Large intestine (tissue), 3 donors: ENCODE measurements at regions not wholly inside any gene's neighbourhood (a gene's known extent, or its start where the extent isn't known, plus 50 kb on each side); places are given as distances from the start of the nearest gene placed in this dataset.

Experiments used
- DNase-seq, 2 donors: peaks; one replicate each; pipeline versions ENCODE4 v3.0.0 to v3.0.0-alpha.2; 2013
- H3K27ac ChIP-seq: one replicate; pipeline ENCODE4 v1.5.1; 2013; ENCODE audit warnings: low read length
- H3K27me3 ChIP-seq: 2 replicates; pipeline ENCODE4 v1.6.1; 2013; ENCODE audit warnings: low read length; ENCODE audit not compliant: control insufficient read depth, insufficient read depth
- H3K36me3 ChIP-seq: 2 replicates; pipeline ENCODE4 v1.6.1; 2013; ENCODE audit warnings: low read length; ENCODE audit not compliant: control insufficient read depth, insufficient read depth
- H3K4me1 ChIP-seq: one replicate; pipeline ENCODE4 v1.6.1; 2013; ENCODE audit warnings: low read length; ENCODE audit not compliant: control insufficient read depth, insufficient read depth
- H3K4me3 ChIP-seq: one replicate; pipeline ENCODE4 v1.5.1; 2013; ENCODE audit warnings: low read length
- H3K9me3 ChIP-seq: one replicate; pipeline ENCODE4 v1.6.1; 2013; ENCODE audit warnings: mild to moderate bottlenecking, low read depth, low read length, moderate library complexity; ENCODE audit not compliant: control insufficient read depth
- WGBS: methylation state at CpG from one replicate; pipeline ENCODE4 v1.1.5; 2013; ENCODE audit warnings: low lambda C conversion rate; ENCODE audit not compliant: insufficient coverage; 5-methylcytosine and 5-hydroxymethylcytosine counted together

DNA sequence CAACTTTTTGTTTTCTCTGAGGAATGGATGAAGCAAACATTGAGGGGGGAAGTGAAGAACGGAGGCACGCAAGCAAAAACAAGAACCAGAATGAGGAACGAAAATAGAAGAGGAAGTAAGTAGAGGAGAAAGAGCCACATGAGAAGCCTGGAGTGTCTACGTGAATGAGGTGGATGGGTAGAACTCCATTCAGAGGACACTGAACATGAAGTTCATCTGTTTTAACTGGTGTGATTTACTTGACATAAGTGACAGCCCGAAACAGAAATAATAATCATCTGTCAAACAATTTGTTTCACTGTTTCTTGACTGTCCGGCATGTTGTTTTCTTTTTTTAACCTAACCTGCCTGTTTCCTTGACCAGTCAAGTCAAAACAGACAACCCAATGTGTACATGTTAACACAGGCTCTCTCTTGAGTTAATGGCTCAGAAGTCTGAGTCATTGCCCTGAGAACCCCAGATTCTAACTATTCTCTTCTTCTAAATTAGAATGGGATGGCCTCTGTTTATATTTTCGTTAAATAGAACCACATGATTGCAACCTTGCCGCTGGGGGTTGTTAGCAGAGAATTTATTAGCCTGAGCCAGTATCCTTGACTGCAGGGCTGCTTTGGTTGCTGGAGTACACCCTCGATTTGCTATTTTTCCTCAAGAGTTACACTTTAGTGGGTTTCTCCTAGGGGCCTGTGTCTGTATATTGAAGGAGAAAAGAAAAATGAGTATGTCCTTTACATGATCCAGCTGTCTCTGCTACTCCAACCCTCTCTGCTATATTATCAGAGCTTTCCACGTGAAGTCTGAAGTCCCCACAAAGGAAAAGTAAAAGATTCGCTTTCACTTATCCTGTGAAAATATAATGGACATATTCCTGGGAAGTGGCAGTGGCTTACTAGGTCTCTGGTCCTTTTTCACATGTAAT lies 151.7 kb downstream of the ZC3H11B start:
- H3K27me3 ChIP-seq, result no peaks in the 10 kb centered on the region
- H3K27ac ChIP-seq, result no peak overlapping the region
- WGBS, result 85% methylated on average over 5 of the region's 11 CpGs
- H3K4me3 ChIP-seq, result no peak overlapping the region
- no peaks in the 10 kb centered on the region for H3K9me3 ChIP-seq
- no peaks in the 10 kb centered on the region for H3K36me3 ChIP-seq
- no peak for DNase-seq
- no peaks in the 10 kb centered on the region for H3K4me1 ChIP-seq

DNA sequence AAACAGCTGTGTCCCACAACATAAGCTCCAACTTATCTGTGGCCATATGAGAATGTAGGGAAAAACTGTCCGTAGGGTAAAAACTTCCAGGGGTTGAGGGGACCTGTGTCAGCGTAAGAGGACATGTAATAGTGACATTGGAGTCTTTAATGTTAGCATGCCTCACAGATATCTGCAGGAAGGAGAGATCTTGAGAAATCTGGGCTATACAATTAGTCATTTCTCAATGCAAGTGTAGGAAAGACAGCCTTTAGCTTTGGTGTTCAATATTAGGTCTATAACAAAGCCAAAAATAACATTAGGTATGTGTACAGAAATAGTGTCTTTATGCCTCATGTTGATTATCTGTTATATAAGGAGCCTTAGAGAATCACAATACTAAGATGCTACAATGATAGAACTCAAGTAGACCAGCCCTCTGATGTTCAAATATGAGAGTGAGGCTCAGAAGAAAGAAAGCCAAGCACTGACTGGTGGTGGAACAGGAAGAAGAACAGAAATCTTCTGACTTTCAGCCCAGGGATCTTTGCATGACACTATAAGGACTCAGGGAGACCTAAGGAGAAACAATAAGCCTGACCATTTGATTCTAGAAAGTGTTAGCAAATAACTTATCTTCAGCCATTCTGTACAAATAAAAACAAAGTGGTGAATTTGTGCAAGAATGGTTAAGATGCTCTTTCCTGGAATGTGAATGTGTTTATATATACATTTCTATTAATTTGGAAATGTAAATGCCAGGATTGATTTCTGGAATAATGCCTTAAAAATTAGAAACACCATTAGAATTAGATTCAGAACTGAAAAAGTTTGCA lies 152.6 kb downstream of the ZC3H11B start:
- H3K27ac ChIP-seq, result no peak overlapping the region

DNA sequence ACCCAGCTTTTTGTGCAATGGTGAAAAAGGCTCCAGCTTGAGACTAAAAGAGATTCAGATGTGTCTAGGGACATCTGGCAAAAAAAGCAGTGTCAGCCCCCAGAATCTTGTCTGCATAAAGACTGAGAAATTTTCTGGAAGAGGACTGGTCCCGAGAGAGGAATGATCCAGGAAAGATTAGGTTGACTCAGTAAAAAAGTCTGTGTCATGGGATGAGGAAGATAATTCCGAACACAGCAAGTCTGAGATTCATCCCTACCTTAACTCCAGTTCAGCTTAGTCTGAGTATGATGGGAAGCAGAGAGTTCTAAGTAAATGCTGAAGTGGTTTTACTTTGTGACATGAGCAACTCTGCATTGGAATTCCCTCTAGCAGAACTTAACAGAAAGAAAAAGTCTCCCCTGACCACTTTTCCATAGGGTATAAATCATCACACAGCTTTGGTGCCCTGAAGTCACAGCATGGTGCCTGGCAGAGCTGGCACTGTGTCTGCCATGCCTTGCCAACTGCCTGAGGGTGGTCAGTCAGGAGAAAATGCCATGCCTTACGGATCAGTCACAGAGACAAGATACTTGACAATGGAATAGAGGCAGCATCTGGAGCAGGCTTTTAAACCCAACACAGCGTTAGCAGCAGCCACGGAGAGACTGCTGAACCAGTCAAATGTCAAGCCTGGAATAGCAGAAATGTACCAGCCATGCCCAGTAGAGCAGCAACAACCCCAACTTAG lies 153.4 kb downstream of the ZC3H11B start:
- no peak overlapping the region for H3K27ac ChIP-seq
- H3K4me3 ChIP-seq, result no peak overlapping the region
- no peaks in the 10 kb centered on the region for H3K36me3 ChIP-seq
- no peaks in the 10 kb centered on the region for H3K27me3 ChIP-seq
- H3K9me3 ChIP-seq, result no peaks in the 10 kb centered on the region
- 89% methylated on average over 1 of the region's 5 CpGs for WGBS
- no peak for DNase-seq
- no peaks in the 10 kb centered on the region for H3K4me1 ChIP-seq

More for the DNA sequence above, 152.6 kb downstream of the ZC3H11B start:
- Histone ChIP-seq H3K27me3 (no peaks in the 10 kb centered on the region), H3K4me1 (no peaks in the 10 kb centered on the region), H3K9me3 (no peaks in the 10 kb centered on the region), H3K36me3 (no peaks in the 10 kb centered on the region), H3K4me3 (no peak overlapping the region)
- no peak for DNase-seq
- no CpG with 5 or more reads among the region's 2 CpGs for WGBS

DNA sequence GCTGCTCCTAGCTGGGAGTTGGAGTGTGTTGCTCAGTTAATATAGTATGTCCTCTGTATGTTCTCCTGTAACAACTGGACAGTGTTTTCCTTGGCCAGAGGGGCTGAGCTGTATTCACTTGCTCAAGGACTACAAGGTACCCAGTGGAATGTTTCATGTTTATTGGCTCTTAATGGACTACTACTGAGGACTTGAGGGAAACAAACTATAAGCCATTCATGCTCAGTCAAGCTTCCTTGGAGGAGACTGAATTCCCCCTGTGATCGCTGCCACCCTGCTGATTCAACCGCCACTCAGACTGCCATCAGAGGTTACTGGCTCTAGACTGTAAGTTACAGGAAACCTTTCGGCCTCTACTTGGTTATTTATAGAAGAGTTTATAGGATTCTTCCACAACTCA lies 166.6 kb downstream of the ZC3H11B start:
- H3K27ac ChIP-seq, result no peak overlapping the region
- H3K36me3 ChIP-seq, result no peaks in the 10 kb centered on the region
- no CpG with 5 or more reads among the region's 3 CpGs for WGBS
- no peak overlapping the region for H3K4me3 ChIP-seq
- no peaks in the 10 kb centered on the region for H3K4me1 ChIP-seq
- no peak for DNase-seq
- H3K27me3 ChIP-seq, result no peaks in the 10 kb centered on the region
- no peaks in the 10 kb centered on the region for H3K9me3 ChIP-seq

DNA sequence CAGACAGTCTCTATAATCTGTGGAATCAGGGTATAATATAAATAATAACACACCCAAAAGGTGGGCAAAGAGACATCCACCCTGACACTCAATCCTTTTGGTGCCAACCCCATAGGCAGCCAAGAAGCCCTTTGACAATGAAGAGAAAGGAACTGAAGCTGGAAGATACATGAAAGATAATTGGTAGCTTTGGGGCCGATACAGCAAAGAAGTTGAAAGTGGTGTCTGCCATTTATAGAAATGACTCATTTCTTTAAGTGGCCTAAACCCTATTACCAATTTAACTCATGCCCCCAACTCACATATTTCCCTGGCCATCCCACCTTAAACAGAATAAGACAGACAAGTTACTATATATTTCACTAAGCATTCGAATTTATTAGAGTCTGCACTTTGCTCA lies 167.0 kb downstream of the ZC3H11B start:
- Histone ChIP-seq H3K36me3 (no peaks in the 10 kb centered on the region), H3K4me1 (no peaks in the 10 kb centered on the region), H3K4me3 (no peak overlapping the region), H3K9me3 (no peaks in the 10 kb centered on the region), H3K27me3 (no peaks in the 10 kb centered on the region), H3K27ac (no peak overlapping the region)
- WGBS, result no CpG with 5 or more reads among the region's 2 CpGs
- DNase-seq, result no peak

DNA sequence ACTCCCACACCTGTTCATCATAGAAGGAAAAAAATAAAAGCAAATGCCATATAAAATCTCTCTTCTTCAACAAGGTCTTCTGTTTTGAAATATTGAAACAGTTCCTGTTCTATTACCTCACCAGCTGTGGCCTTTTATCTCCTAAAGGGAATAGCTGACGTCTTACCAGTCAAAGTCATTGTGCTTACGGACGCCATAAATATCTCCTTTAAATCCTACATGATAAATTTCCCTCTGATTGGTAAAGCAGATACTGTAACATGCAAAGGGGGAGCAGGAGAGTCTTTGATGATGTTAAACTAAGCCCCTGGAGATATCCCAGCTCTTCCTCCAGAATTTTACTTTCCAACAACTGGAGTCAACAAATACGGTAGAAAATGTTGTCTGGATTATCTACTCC lies 168.4 kb downstream of the ZC3H11B start:
- Histone ChIP-seq H3K36me3 (no peaks in the 10 kb centered on the region), H3K27me3 (no peaks in the 10 kb centered on the region), H3K9me3 (no peaks in the 10 kb centered on the region), H3K27ac (no peak overlapping the region), H3K4me3 (no peak overlapping the region), H3K4me1 (no peaks in the 10 kb centered on the region)
- DNase-seq, result no peak
- WGBS, result 80% methylated on average over 2 of the region's 4 CpGs

DNA sequence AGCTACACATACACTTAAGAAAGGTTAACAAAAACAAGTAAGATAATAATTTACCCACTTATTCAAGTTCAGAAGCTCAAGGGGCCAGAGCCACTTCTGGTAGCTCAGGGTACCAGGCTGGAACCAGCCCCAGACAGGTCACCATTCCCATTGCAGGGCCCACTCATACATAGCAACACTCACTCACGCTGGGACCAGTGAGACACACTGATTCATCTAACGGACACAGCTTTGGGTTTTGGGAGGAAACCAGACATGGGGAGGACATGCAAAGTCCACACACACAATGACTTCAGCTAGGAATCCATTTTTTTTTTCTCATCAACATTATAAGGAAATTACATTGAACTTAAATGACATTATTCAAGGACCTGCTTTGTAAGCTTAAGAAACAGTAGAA lies 169.1 kb downstream of the ZC3H11B start:
- H3K27me3 ChIP-seq, result no peaks in the 10 kb centered on the region
- no peaks in the 10 kb centered on the region for H3K4me1 ChIP-seq
- H3K36me3 ChIP-seq, result no peaks in the 10 kb centered on the region
- WGBS, result no CpG with 5 or more reads among the region's 2 CpGs
- no peaks in the 10 kb centered on the region for H3K9me3 ChIP-seq
- no peak overlapping the region for H3K4me3 ChIP-seq
- H3K27ac ChIP-seq, result no peak overlapping the region
- no peak for DNase-seq

DNA sequence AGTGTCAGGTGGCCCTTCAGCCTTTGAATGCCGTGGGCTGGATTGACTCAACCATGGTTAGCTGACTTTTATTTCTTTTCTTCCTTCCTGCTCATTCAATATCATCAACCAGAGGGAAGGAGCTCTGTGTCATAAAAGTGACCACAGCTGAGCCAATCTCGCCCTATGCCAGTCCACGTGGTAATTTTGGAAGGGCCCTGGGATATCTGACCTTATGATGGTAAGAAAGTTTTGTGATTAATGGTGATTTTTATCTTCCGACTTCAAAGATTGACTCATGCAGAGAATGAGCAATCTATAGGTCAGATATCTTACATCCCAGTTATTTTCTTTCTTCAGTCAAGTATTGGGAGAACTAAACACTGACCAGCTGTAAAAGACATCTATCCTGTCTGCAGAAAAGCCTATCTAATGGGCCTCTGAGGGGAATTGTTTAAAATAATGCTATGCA lies 170.3 kb downstream of the ZC3H11B start:
- Histone ChIP-seq H3K9me3 (no peaks in the 10 kb centered on the region), H3K36me3 (no peaks in the 10 kb centered on the region), H3K4me1 (no peaks in the 10 kb centered on the region), H3K27ac (no peak overlapping the region), H3K4me3 (no peak overlapping the region), H3K27me3 (no peaks in the 10 kb centered on the region)
- no CpG with 5 or more reads among the region's 4 CpGs for WGBS
- DNase-seq, result no peak

DNA sequence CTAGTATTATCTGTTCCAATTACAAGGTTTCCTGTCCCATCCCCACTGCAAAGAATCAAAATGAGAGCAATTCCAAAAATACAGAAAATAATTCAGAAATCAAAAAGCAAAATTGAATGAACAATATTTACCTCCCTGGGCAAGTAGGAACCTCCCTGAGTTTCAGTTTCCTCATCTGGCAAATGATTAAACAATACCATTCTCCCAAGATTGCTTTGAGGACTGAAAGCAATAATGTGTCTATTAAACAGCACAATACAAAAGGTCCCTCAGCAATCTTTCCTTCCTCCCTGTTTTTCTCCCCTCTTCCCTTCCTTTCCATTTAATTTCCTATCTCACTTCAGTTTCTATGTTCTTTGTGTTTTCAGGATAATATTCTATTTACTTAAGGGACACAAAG lies 171.0 kb downstream of the ZC3H11B start:
- Histone ChIP-seq H3K27me3 (no peaks in the 10 kb centered on the region), H3K4me1 (no peaks in the 10 kb centered on the region), H3K27ac (no peak overlapping the region), H3K9me3 (no peaks in the 10 kb centered on the region), H3K36me3 (no peaks in the 10 kb centered on the region), H3K4me3 (no peak overlapping the region)
- no peak for DNase-seq

DNA sequence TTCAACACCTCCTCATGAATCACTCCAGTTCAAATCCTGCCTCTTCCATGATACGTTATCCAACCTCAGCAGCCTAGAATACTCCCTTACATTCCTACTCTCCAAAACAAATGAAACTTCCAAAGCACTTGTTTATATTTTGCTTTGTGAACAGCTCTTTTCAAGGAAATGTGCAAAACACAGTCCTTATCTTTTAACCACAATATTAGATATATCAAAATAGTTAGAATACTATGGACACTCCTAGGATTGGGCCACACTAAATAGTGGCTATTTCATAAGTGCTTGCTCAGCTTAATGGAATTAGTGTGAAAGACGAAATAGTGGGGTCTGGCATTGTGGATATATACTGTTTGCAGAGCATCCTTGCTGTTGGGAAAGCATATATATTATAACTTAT lies 173.5 kb downstream of the ZC3H11B start:
- DNase-seq, result no peak
- H3K4me1 ChIP-seq, result no peaks in the 10 kb centered on the region
- WGBS, result 80% methylated on average over 1 of the region's 2 CpGs
- no peak overlapping the region for H3K4me3 ChIP-seq
- H3K36me3 ChIP-seq, result no peaks in the 10 kb centered on the region
- no peak overlapping the region for H3K27ac ChIP-seq
- no peaks in the 10 kb centered on the region for H3K9me3 ChIP-seq
- H3K27me3 ChIP-seq, result no peaks in the 10 kb centered on the region
